Smooth muscle cell (in vitro differentiated cells): ENCODE measurements at regions not wholly inside any gene's neighbourhood (a gene's known extent, or its start where the extent isn't known, plus 50 kb on each side); places are given as distances from the start of the nearest gene placed in this dataset.
"Not testable (repeated sequence)": the region's sequence is repeated elsewhere in the genome, so short reads cannot be mapped to it uniquely, and the experiment has no call there.

Experiments
- DNase-seq: peaks from one replicate; lab custom pipeline; 2025; ENCODE audit not compliant: unreplicated experiment; lab: John Stamatoyannopoulos, UW
- H2AFZ ChIP-seq: fragments of 200-600 bp; sonication (generic); 2 replicates; pipeline ENCODE4 v1.6.0; 2016; ENCODE audit warnings: antibody characterized with exemption, low read depth, mild to moderate bottlenecking
- H3F3A ChIP-seq: fragments of 200-600 bp; sonication (generic); 2 replicates; pipeline ENCODE4 v1.6.0; 2017; ENCODE audit warnings: antibody characterized with exemption, low read depth
- H3K27ac ChIP-seq: fragments of 200-600 bp; sonication (generic); 2 replicates; pipeline ENCODE4 v1.5.1; 2016; ENCODE audit warnings: low read depth, mild to moderate bottlenecking
- H3K27me3 ChIP-seq: fragments of 200-600 bp; sonication (generic); 2 replicates; pipeline ENCODE4 v1.6.1; 2016; ENCODE audit warnings: low read depth, mild to moderate bottlenecking
- H3K36me3 ChIP-seq: fragments of 200-600 bp; sonication (generic); 2 replicates; pipeline ENCODE4 v1.5.1; 2016; ENCODE audit warnings: low read depth
- H3K4me1 ChIP-seq: fragments of 200-600 bp; sonication (generic); 2 replicates; pipeline ENCODE4 v1.5.1; 2016; ENCODE audit warnings: low read depth
- H3K4me2 ChIP-seq: fragments of 200-600 bp; sonication (generic); 2 replicates; pipeline ENCODE4 v1.6.0; 2016; ENCODE audit warnings: mild to moderate bottlenecking
- H3K4me3 ChIP-seq: fragments of 200-600 bp; sonication (generic); 2 replicates; pipeline ENCODE4 v1.5.1; 2016; ENCODE audit warnings: mild to moderate bottlenecking
- H3K79me2 ChIP-seq: fragments of 200-600 bp; sonication (generic); 2 replicates; pipeline ENCODE4 v1.6.0; 2016; ENCODE audit warnings: low read depth, mild to moderate bottlenecking
- H3K9ac ChIP-seq: fragments of 200-600 bp; sonication (generic); 2 replicates; pipeline ENCODE4 v1.6.0; 2016; ENCODE audit warnings: low read depth
- H3K9me3 ChIP-seq: fragments of 200-600 bp; sonication (generic); replicated peaks from 2 replicates; pipeline ENCODE4 v1.5.1; 2016; ENCODE audit warnings: low read depth
- H4K20me1 ChIP-seq: fragments of 200-600 bp; sonication (generic); 2 replicates; pipeline ENCODE4 v1.6.0; 2016; ENCODE audit warnings: low read depth
- CTCF ChIP-seq: fragments of 200-600 bp; sonication (generic); IDR thresholded peaks from 2 replicates; pipeline ENCODE4 v1.5.1; 2017; ENCODE audit warnings: borderline replicate concordance, mild to moderate bottlenecking, antibody characterized with exemption; ENCODE audit not compliant: insufficient read depth, poor library complexity, severe bottlenecking
- WGBS: methylation state at CpG from one replicate; pipeline ENCODE4 v1.1.7; 2016; ENCODE audit warnings: low lambda C conversion rate; 5-methylcytosine and 5-hydroxymethylcytosine counted together

- not testable (repeated sequence) for H3K4me2 ChIP-seq, H3F3A ChIP-seq, H3K79me2 ChIP-seq, H3K9me3 ChIP-seq, H3K27ac ChIP-seq, H2AFZ ChIP-seq, H3K27me3 ChIP-seq, H3K36me3 ChIP-seq, H3K9ac ChIP-seq, H4K20me1 ChIP-seq, H3K4me3 ChIP-seq, H3K4me1 ChIP-seq, DNase-seq
- 78% methylated on average over 3 of the region's 3 CpGs for WGBS
These were observed 59.2 kb upstream of the ZNF641 start for GRCh38 chr12:48409938-48410337.

GRCh38 chr12:48413388-48413787, 59.0 kb upstream of the ANP32D start:
- peak overlapping the region; percentile 63 for H3K4me2 ChIP-seq
- WGBS = 38% methylated on average over 3 of the region's 3 CpGs
- no peak for TF ChIP-seq CTCF

DNA sequence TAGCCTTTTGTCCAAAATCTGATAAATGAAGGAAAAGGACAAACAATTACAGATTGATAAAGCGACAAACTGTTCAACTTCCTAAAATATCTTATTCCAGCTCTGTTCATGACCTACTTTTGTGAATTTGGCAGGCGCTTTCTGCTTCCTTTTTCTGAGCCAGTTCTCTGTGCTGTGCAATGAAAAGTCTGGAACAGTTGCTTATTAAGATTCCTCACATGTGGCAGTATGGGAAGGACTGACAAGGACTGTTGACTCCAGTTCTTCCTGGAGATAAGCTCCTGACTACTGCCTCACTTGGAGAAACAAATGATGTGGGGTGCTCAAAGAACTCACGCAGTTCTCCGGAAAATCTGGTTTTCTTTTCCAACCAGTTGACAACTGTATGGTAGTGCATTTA, 58.3 kb upstream of the ANP32D start:
- 33% methylated on average over 4 of the region's 4 CpGs for WGBS
- Histone ChIP-seq H2AFZ (no peak overlapping the region), H3K4me1 (peaks cover 4% of the 10 kb centered on the region), H3K9me3 (no peaks in the 10 kb centered on the region), H3K4me2 (peak overlapping the region; percentile 63), H3K36me3 (no peaks in the 10 kb centered on the region), H3K27ac (peak overlapping the region; percentile 76), H3F3A (peaks cover 17% of the 10 kb centered on the region), H3K9ac (no peak overlapping the region), H3K79me2 (no peaks in the 10 kb centered on the region), H3K4me3 (no peak overlapping the region), H3K27me3 (no peaks in the 10 kb centered on the region), H4K20me1 (no peaks in the 10 kb centered on the region)
- no peak for TF ChIP-seq CTCF
- no peak for DNase-seq

More at GRCh38 chr12:48413388-48413787, 59.0 kb upstream of the ANP32D start:
- DNase-seq = no peak
- Histone ChIP-seq H3K9me3 (no peaks in the 10 kb centered on the region), H3K36me3 (no peaks in the 10 kb centered on the region), H3F3A (peaks cover 16% of the 10 kb centered on the region), H3K79me2 (no peaks in the 10 kb centered on the region), H3K9ac (peak overlapping the region; percentile 22), H2AFZ (peak overlapping the region; percentile 87), H3K4me1 (no peaks in the 10 kb centered on the region), H3K27me3 (no peaks in the 10 kb centered on the region), H3K27ac (peak overlapping the region; percentile 76), H3K4me3 (no peak overlapping the region), H4K20me1 (no peaks in the 10 kb centered on the region)

GRCh38 chr12:48419116-48419935, 53.0 kb upstream of the ANP32D start:
- H3F3A ChIP-seq = peaks cover 18% of the 10 kb centered on the region
- H3K4me2 ChIP-seq = peak overlapping the region; percentile 79
- no peaks in the 10 kb centered on the region for H4K20me1 ChIP-seq
- no peak overlapping the region for H3K9ac ChIP-seq
- H3K4me1 ChIP-seq = peaks cover 16% of the 10 kb centered on the region
- TF ChIP-seq CTCF = no peak
- no peak overlapping the region for H3K4me3 ChIP-seq
- H3K27ac ChIP-seq = peak overlapping the region; percentile 62
- DNase-seq = no peak
- WGBS = 24% methylated on average over 6 of the region's 6 CpGs
- no peaks in the 10 kb centered on the region for H3K79me2 ChIP-seq
- H3K27me3 ChIP-seq = no peaks in the 10 kb centered on the region
- H3K9me3 ChIP-seq = no peaks in the 10 kb centered on the region
- no peak overlapping the region for H2AFZ ChIP-seq
- H3K36me3 ChIP-seq = no peaks in the 10 kb centered on the region
